ENCODE measurements at regions not wholly inside any gene's neighbourhood (a gene's known extent, or its start where the extent isn't known, plus 50 kb on each side); places are given as distances from the start of the nearest gene placed in this dataset.

DNA sequence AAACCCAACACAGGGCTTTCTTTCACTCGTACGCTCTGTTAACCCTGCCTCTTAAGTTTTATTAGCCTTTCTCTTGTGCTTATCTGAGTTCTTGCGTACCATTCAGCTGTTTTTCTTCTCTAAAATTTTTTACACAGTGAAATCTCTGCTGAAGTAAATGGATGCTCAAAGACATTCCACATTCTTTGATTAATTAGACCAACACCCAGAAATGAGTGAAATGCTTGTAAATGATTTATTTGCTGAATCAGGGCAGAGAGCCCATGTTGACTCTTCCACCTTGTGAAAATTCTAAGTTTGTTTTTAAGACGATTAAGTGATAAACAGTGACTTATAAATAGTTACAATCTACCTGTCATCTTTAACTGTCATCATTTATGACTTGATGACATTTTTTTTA is 156.7 kb downstream of the ACTL8 start:
- Histone ChIP-seq H3K36me3 (no peaks in the 10 kb centered on the region), H3K4me3 (no peak overlapping the region), H3K27ac (no peak overlapping the region), H3K27me3 (peaks cover 0 to 35% of the 10 kb centered on the region in 2 donors), H3K4me1 (no peaks in the 10 kb centered on the region), H3K9me3 (no peaks in the 10 kb centered on the region)
- WGBS, 2 donors: 56 to 58% methylated on average over 4 of the region's 4 CpGs
- TF ChIP-seq POLR2A (IDR thresholded peaks at IDR 0.05) (no peak), EP300 (IDR thresholded peaks at IDR 0.05) (no peak)
- TF ChIP-seq, protein P1, sequence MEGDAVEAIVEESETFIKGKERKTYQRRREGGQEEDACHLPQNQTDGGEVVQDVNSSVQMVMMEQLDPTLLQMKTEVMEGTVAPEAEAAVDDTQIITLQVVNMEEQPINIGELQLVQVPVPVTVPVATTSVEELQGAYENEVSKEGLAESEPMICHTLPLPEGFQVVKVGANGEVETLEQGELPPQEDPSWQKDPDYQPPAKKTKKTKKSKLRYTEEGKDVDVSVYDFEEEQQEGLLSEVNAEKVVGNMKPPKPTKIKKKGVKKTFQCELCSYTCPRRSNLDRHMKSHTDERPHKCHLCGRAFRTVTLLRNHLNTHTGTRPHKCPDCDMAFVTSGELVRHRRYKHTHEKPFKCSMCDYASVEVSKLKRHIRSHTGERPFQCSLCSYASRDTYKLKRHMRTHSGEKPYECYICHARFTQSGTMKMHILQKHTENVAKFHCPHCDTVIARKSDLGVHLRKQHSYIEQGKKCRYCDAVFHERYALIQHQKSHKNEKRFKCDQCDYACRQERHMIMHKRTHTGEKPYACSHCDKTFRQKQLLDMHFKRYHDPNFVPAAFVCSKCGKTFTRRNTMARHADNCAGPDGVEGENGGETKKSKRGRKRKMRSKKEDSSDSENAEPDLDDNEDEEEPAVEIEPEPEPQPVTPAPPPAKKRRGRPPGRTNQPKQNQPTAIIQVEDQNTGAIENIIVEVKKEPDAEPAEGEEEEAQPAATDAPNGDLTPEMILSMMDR (IDR thresholded peaks at IDR 0.05): no peak
- DNase-seq (ENCODE audit: low spot score in 2 of 2): no peak

DNA sequence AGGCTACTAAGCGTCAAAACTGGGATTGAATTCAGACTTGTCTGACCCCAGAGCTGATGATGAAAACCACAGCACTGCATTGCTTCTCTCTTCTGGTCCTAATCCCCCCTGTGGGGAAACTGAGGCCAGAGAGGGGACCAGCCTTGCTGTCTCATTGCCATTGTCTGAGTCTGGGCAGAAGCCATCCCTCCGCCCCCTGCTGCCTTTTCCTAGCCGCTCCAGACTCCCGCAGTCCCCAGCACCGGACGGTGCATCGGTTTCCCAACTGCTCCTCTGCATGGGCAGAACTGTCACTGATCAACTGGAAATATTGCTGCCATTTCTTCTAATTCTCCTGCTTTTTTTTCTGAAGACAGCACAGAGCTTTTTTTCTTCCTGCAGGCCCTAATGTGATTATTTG is 157.4 kb downstream of the ACTL8 start:
- Histone ChIP-seq H3K4me1 (no peaks in the 10 kb centered on the region), H3K4me3 (no peak overlapping the region), H3K9me3 (no peaks in the 10 kb centered on the region), H3K27ac (no peak overlapping the region), H3K27me3 (peaks cover 0 to 39% of the 10 kb centered on the region in 2 donors), H3K36me3 (no peaks in the 10 kb centered on the region)
- TF ChIP-seq EP300 (IDR thresholded peaks at IDR 0.05) (no peak), POLR2A (IDR thresholded peaks at IDR 0.05) (no peak)
- TF ChIP-seq, protein P1 (IDR thresholded peaks at IDR 0.05): no peak
- 53 to 56% methylated on average over 7 of the region's 7 CpGs for whole genome bisulfite sequencing, 2 donors
- no peak for DNase-seq (ENCODE audit: low spot score in 2 of 2)

DNA sequence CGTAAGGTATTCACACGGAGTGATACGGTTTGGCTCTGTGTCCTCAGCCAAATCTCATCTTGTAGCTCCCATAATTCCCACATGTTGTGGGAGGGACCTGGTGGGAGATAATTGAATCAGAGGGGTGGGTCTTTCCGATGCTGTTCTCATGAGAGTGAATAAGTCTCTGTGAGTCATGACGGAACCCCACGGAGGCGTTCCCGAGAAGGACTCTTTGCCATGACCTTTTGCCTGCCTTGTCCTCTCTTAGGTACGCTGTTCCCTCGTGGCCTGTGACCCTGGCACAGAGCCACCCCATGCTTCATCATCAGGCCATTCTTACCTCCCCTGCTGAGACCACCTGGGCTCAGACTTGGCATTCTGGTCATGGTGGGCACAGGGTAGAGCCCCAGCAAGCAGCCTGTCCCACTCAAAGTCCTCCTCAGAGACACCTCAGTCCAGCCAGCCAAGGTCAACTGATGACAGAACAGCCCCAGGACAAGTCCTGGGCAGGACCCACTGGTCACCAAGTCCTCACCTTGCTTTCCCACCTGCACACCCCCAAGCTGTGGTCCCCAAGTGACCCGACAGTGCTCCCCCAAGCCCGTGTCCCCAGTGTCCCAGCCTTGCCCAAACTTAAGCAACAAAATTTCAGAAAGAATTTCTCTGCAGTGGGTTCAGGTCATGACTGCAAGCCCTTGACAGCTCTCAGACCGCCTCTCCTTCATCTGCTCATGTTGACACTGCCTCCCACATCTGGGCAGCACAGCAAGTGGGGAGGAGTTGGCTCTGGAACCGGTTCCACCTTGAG is 158.4 kb downstream of the ACTL8 start:
- WGBS, 2 donors: 60 to 72% methylated on average over 14 of the region's 14 CpGs
- no peak overlapping the region for H3K4me3 ChIP-seq
- no peaks in the 10 kb centered on the region for H3K9me3 ChIP-seq
- peaks cover 0 to 41% of the 10 kb centered on the region in 2 donors for H3K27me3 ChIP-seq
- H3K36me3 ChIP-seq: no peaks in the 10 kb centered on the region
- H3K4me1 ChIP-seq: no peaks in the 10 kb centered on the region
- TF ChIP-seq, protein P1 (IDR thresholded peaks at IDR 0.05): no peak
- TF ChIP-seq POLR2A (IDR thresholded peaks at IDR 0.05) (no peak), EP300 (IDR thresholded peaks at IDR 0.05) (no peak)
- H3K27ac ChIP-seq: no peak overlapping the region
- DNase-seq (ENCODE audit: low spot score in 2 of 2): no peak

DNA sequence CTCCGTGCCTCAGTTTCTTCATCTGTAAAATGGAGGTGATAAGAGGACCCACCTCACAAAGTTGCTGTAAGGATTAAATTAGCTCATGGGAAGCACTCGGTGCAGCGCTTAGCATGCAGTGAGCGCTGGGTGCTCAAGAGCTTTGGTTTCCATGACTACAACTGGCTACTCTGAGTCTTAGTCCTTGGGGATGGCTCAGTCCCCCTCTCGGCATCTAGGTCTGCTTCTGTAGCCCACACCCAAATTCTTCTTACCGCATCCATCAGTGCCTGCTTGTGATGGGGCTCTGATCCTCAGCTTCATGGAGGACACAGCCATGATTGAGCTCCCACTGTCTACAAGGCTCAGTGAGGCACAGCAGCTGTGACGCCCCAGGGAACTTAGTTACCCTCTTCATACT is 159.0 kb downstream of the ACTL8 start:
- TF ChIP-seq POLR2A (IDR thresholded peaks at IDR 0.05): no peak
- TF ChIP-seq, protein P1 (IDR thresholded peaks at IDR 0.05): no peak
- no peak for TF ChIP-seq EP300 (IDR thresholded peaks at IDR 0.05)
- H3K4me3 ChIP-seq: no peak overlapping the region
- H3K27me3 ChIP-seq: peaks cover 0 to 38% of the 10 kb centered on the region in 2 donors
- no peaks in the 10 kb centered on the region for H3K36me3 ChIP-seq
- no peaks in the 10 kb centered on the region for H3K9me3 ChIP-seq
- no peaks in the 10 kb centered on the region for H3K4me1 ChIP-seq
- H3K27ac ChIP-seq: no peak overlapping the region
- WGBS, 2 donors: 49 to 73% methylated on average over 7 of the region's 7 CpGs
- DNase-seq (ENCODE audit: low spot score in 2 of 2): no peak

DNA sequence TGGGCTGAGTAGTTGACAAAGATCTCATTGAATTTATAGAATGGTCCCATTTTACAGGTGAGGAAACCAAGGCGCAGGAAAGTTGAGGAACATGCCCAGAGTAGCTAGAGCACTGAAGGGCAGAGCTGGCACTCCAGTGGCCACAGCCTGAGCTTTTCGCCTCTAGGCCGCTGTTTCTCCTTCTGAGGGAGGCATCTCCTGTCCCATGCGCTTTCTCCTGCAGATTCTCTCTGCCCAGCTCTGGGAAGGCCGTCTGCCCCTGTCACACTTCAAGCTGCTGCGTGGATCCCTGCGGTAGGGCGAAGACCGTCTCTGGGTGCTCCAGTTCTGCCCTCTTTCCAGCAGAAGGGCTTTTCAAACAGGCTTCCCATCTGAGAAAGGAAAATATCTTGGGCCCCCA is 159.9 kb downstream of the ACTL8 start:
- H3K4me1 ChIP-seq: no peaks in the 10 kb centered on the region
- H3K36me3 ChIP-seq: no peaks in the 10 kb centered on the region
- peaks cover 0 to 33% of the 10 kb centered on the region in 2 donors for H3K27me3 ChIP-seq
- WGBS, 2 donors: 56 to 72% methylated on average over 9 of the region's 9 CpGs
- no peak overlapping the region for H3K27ac ChIP-seq
- no peak for DNase-seq (ENCODE audit: low spot score in 2 of 2)
- no peaks in the 10 kb centered on the region for H3K9me3 ChIP-seq
- H3K4me3 ChIP-seq: no peak overlapping the region
- TF ChIP-seq, protein P1 (IDR thresholded peaks at IDR 0.05): no peak
- no peak for TF ChIP-seq POLR2A (IDR thresholded peaks at IDR 0.05)
- no peak for TF ChIP-seq EP300 (IDR thresholded peaks at IDR 0.05)

Measured in tibial nerve (tissue), 4 donors.